SK-N-DZ (cell line): ENCODE measurements at regions not wholly inside any gene's neighbourhood (a gene's known extent, or its start where the extent isn't known, plus 50 kb on each side); places are given as distances from the start of the nearest gene placed in this dataset.

Source experiments
- DNase-seq: peaks from one replicate; pipeline ENCODE4 v3.0.0-alpha.2; 2015; ENCODE audit warnings: low spot score

- DNase-seq, result no peak
These were observed 1046.5 kb upstream of the ARRDC3 start for GRCh38 chr5:92429646-92430045.

GRCh38 chr5:92428415-92428814 is 1045.3 kb upstream of the ARRDC3 start:
- no peak for DNase-seq

GRCh38 chr5:92424785-92425426 is 1041.8 kb upstream of the ARRDC3 start:
- no peak for DNase-seq

GRCh38 chr5:92421942-92422341 is 1038.8 kb upstream of the ARRDC3 start:
- DNase-seq, result no peak

GRCh38 chr5:92421196-92421595 is 1038.1 kb upstream of the ARRDC3 start:
- DNase-seq, result no peak

GRCh38 chr5:92419261-92419660 is 1036.1 kb upstream of the ARRDC3 start:
- no peak for DNase-seq

GRCh38 chr5:92418341-92418740 is 1035.2 kb upstream of the ARRDC3 start:
- no peak for DNase-seq

GRCh38 chr5:92409134-92409533 is 1026.0 kb upstream of the ARRDC3 start:
- DNase-seq, result no peak

GRCh38 chr5:92402956-92403702 is 1020.0 kb upstream of the ARRDC3 start:
- DNase-seq, result no peak

- no peak for DNase-seq
These were observed 1018.9 kb upstream of the ARRDC3 start for GRCh38 chr5:92402045-92402444.

- no peak for DNase-seq
These were observed 1018.4 kb upstream of the ARRDC3 start for GRCh38 chr5:92401492-92401891.

- DNase-seq, result no peak
These were observed 1011.8 kb upstream of the ARRDC3 start for GRCh38 chr5:92394936-92395335.

- DNase-seq, result no peak
These were observed 1007.5 kb upstream of the ARRDC3 start for GRCh38 chr5:92390657-92391056.

- DNase-seq, result no peak
These were observed 997.1 kb upstream of the ARRDC3 start for GRCh38 chr5:92380069-92380770.

GRCh38 chr5:92378966-92379611 is 996.0 kb upstream of the ARRDC3 start:
- DNase-seq, result no peak

GRCh38 chr5:92374859-92375258 is 991.7 kb upstream of the ARRDC3 start:
- DNase-seq, result no peak

- DNase-seq, result no peak
These were observed 989.6 kb upstream of the ARRDC3 start for GRCh38 chr5:92372766-92373165.

- no peak for DNase-seq
These were observed 988.7 kb upstream of the ARRDC3 start for GRCh38 chr5:92371889-92372235.

GRCh38 chr5:92371171-92371888 is 988.2 kb upstream of the ARRDC3 start:
- DNase-seq, result no peak

- no peak for DNase-seq
These were observed 986.9 kb upstream of the ARRDC3 start for GRCh38 chr5:92370032-92370431.

- no peak for DNase-seq
These were observed 986.5 kb upstream of the ARRDC3 start for GRCh38 chr5:92369587-92369986.
